Dermis microvascular lymphatic vessel endothelial cell (primary cell): ENCODE measurements at regions not wholly inside any gene's neighbourhood (a gene's known extent, or its start where the extent isn't known, plus 50 kb on each side); places are given as distances from the start of the nearest gene placed in this dataset.

Source experiments
- DNase-seq, 2 donors: peaks; one replicate each; pipeline versions ENCODE4 v3.0.0 to v3.0.0-alpha.2; 2010; ENCODE audit warnings: low read depth in 2 of 2

GRCh38 chr10:30124704-30125103 lies 65.3 kb upstream of the JCAD start:
- DNase-seq: peak in 1 of 2 donors; percentile 60

GRCh38 chr10:30121401-30121800 lies 62.0 kb upstream of the JCAD start:
- no peak for DNase-seq

GRCh38 chr10:30118590-30118989 lies 59.2 kb upstream of the JCAD start:
- no peak for DNase-seq

- DNase-seq: no peak
Observed at GRCh38 chr10:30117812-30118501, 58.6 kb upstream of the JCAD start.

GRCh38 chr10:30116041-30116491 lies 56.7 kb upstream of the JCAD start:
- DNase-seq: no peak

GRCh38 chr10:30115626-30115940 lies 56.2 kb upstream of the JCAD start:
- no peak for DNase-seq

GRCh38 chr10:30114881-30115625 lies 55.7 kb upstream of the JCAD start:
- DNase-seq: peak in 1 of 2 donors; percentile 64

GRCh38 chr10:30114401-30114800 lies 55.0 kb upstream of the JCAD start:
- peak; percentile 42 to 54 for DNase-seq

GRCh38 chr10:30111340-30112022 lies 52.1 kb upstream of the JCAD start:
- peak; percentile 98 to 99 for DNase-seq
